WI38 (cell line): ENCODE measurements at regions not wholly inside any gene's neighbourhood (a gene's known extent, or its start where the extent isn't known, plus 50 kb on each side); places are given as distances from the start of the nearest gene placed in this dataset.

ENCODE experiments used
- H3K4me3 ChIP-seq: 2 replicates; pipeline ENCODE4 v1.5.1; 2011; ENCODE audit warnings: low read depth, mild to moderate bottlenecking, control low read depth, low read length
- CTCF ChIP-seq: IDR thresholded peaks from 2 replicates; pipeline ENCODE4 v1.5.1; 2012; ENCODE audit warnings: low read depth, mild to moderate bottlenecking, control low read depth, low read length

DNA sequence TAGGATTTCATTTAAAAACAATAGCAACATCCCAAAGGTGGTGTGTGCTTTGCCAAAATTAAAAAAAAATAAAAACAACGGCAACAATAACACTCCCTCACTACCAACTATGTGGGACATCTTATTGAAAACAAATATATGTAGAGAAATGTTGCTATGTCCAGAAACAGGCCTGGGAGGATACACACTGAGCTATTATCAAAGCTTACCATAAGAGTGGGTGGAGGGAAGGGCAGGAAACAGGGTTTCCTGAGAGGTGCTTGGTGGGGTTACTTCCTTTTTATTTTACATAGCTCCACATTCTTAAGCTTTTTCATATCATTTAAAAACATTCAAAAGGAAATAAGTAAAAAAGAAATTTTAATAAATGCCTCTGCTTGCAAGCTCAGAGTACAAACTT lies 150.0 kb upstream of the RIPOR2 start:
- no peak for TF ChIP-seq CTCF
- H3K4me3 ChIP-seq = no peak overlapping the region

GRCh38 chr6:25086500-25087091 lies 150.8 kb upstream of the RIPOR2 start:
- no peak for TF ChIP-seq CTCF
- no peak overlapping the region for H3K4me3 ChIP-seq

GRCh38 chr6:25088513-25088912 lies 152.8 kb upstream of the RIPOR2 start:
- TF ChIP-seq CTCF = no peak
- no peak overlapping the region for H3K4me3 ChIP-seq

- TF ChIP-seq CTCF = no peak
Observed at GRCh38 chr6:25089442-25089841, 153.7 kb upstream of the RIPOR2 start.

GRCh38 chr6:25094726-25095125 lies 159.0 kb upstream of the RIPOR2 start:
- no peak for TF ChIP-seq CTCF
- H3K4me3 ChIP-seq = no peak overlapping the region

More at GRCh38 chr6:25089442-25089841, 153.7 kb upstream of the RIPOR2 start:
- H3K4me3 ChIP-seq = no peak overlapping the region

DNA sequence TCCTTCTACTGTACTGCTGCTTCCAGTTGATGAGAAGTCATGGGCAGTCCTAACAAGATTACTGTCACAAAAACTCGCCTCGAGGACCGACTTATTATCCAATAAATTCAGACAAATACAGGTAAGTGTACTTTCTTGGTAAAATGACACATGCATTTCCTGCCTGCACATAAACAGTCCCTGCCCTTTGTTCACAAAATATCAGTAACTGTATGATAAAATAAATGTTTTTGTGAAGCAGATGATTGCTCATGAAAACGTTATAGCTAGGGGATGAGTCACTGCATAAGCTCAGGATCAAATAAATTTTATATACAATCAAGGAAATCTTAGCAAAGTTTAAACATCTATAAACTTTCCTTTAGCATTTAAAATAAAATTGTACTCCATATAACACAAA lies 164.5 kb upstream of the RIPOR2 start:
- no peak for TF ChIP-seq CTCF
- no peak overlapping the region for H3K4me3 ChIP-seq

DNA sequence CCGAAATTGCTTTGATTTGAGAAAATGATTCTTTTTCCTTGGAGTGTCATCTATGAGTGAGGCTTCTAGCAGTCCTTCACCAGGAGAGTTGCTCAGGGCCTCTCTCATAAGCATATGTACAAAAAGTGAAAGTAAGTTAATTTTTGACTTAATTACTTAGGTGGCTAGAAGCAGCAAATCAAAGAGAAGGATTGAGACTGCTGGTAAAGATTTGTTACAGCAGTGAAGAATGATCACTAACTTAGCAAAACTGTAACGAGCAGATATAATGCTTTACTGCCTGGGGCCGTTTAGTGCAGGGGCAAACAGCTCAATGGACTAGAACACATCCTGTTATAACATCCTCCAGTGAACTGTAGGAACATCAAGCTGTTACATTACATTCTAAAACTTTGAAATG lies 167.8 kb upstream of the RIPOR2 start:
- no peak overlapping the region for H3K4me3 ChIP-seq
- no peak for TF ChIP-seq CTCF
